CD14-positive monocyte (primary cell): ENCODE measurements at regions not wholly inside any gene's neighbourhood (a gene's known extent, or its start where the extent isn't known, plus 50 kb on each side); places are given as distances from the start of the nearest gene placed in this dataset.

Experiments used
- DNase-seq, 3 donors: peaks; one replicate each; pipeline ENCODE4 v3.0.0-alpha.2; 2011 to 2022
- H2AFZ ChIP-seq: 2 replicates; pipeline ENCODE4 v1.6.0; 2012; ENCODE audit warnings: mild to moderate bottlenecking, low read depth, low read length, inconsistent platforms; ENCODE audit not compliant: insufficient read depth, poor library complexity, severe bottlenecking
- H3K27ac ChIP-seq, 2 donors: 1 replicate in 1 of 2; 2 replicates in 1 of 2; pipeline ENCODE4 v1.5.1; 2012 to 2013; ENCODE audit warnings: low read length in 2 of 2, control low read depth in 1 of 2, inconsistent platforms in 1 of 2, low read depth in 1 of 2, mild to moderate bottlenecking in 1 of 2
- H3K27me3 ChIP-seq, 2 donors: one replicate each; pipeline versions ENCODE4 v1.6.0 to v1.6.1; 2011 to 2013; ENCODE audit warnings: low read length in 2 of 2; ENCODE audit not compliant: control insufficient read depth in 2 of 2, insufficient read depth in 2 of 2
- H3K36me3 ChIP-seq, 2 donors: replicated peaks in 1 of 2; 1 replicate in 1 of 2; 2 replicates in 1 of 2; pipeline versions ENCODE4 v1.5.1 to v1.6.1; 2012 to 2013; ENCODE audit warnings: low read length in 2 of 2, control low read depth in 1 of 2, inconsistent platforms in 1 of 2, mild to moderate bottlenecking in 1 of 2; ENCODE audit not compliant: insufficient read depth in 2 of 2, control insufficient read depth in 1 of 2
- H3K4me1 ChIP-seq, 2 donors: 1 replicate in 1 of 2; 2 replicates in 1 of 2; pipeline versions ENCODE4 v1.5.1 to v1.6.1; 2012 to 2013; ENCODE audit warnings: low read length in 2 of 2, control low read depth in 1 of 2, inconsistent platforms in 1 of 2, mild to moderate bottlenecking in 1 of 2, moderate library complexity in 1 of 2; ENCODE audit not compliant: insufficient read depth in 2 of 2, control insufficient read depth in 1 of 2
- H3K4me2 ChIP-seq: replicated peaks from 2 replicates; pipeline ENCODE3; 2012; ENCODE audit warnings: low read length, moderate library complexity, mild to moderate bottlenecking; ENCODE audit not compliant: poor library complexity, severe bottlenecking; ENCODE audit errors: extremely low read depth
- H3K4me3 ChIP-seq, 3 experiments: fragments of 200-600 bp in 1 of 3; sonication (generic) in 1 of 3; replicated peaks in 1 of 3; 1 replicate in 2 of 3; 2 replicates in 1 of 3; pipeline ENCODE4 v1.5.1; 2011 to 2013; ENCODE audit warnings: low read length in 3 of 3, mild to moderate bottlenecking in 3 of 3, control low read depth in 2 of 3, low read depth in 2 of 3, inconsistent platforms in 1 of 3, moderate library complexity in 1 of 3
- H3K79me2 ChIP-seq: 2 replicates; pipeline ENCODE4 v1.6.0; 2012; ENCODE audit warnings: mild to moderate bottlenecking, control low read depth, inconsistent platforms, low read length, moderate library complexity; ENCODE audit not compliant: insufficient read depth
- H3K9ac ChIP-seq: 2 replicates; pipeline ENCODE4 v1.6.0; 2017; ENCODE audit warnings: low read length, mild to moderate bottlenecking; ENCODE audit not compliant: insufficient read depth, poor library complexity, severe bottlenecking
- H3K9me3 ChIP-seq, 2 donors: replicated peaks in 1 of 2; 1 replicate in 1 of 2; 2 replicates in 1 of 2; pipeline versions ENCODE4 v1.5.1 to v1.6.1; 2012 to 2013; ENCODE audit warnings: low read length in 2 of 2, control low read depth in 1 of 2; ENCODE audit not compliant: control insufficient read depth in 1 of 2, insufficient read depth in 1 of 2
- H4K20me1 ChIP-seq: 2 replicates; pipeline ENCODE4 v1.6.0; 2012; ENCODE audit warnings: mild to moderate bottlenecking, low read length, control low read depth, moderate library complexity; ENCODE audit not compliant: insufficient read depth
- H3K27ac Mint-ChIP-seq, 7 donors: one replicate each; pipeline ENCODE4 v1.8.0; 2020; ENCODE audit warnings: mild to moderate bottlenecking in 7 of 7, mixed read lengths in 7 of 7, moderate library complexity in 6 of 7, inconsistent platforms in 2 of 7
- H3K27me3 Mint-ChIP-seq, 3 donors: one replicate each; pipeline ENCODE4 v1.8.0; 2021 to 2022; ENCODE audit warnings: low read depth in 3 of 3, mild to moderate bottlenecking in 3 of 3, mixed read lengths in 3 of 3, moderate library complexity in 3 of 3, inconsistent platforms in 1 of 3
- H3K36me3 Mint-ChIP-seq, 2 donors: one replicate each; pipeline ENCODE4 v1.8.0; 2020; ENCODE audit warnings: mixed read lengths in 2 of 2, inconsistent platforms in 1 of 2, mild to moderate bottlenecking in 1 of 2
- H3K4me1 Mint-ChIP-seq: one replicate; pipeline ENCODE4 v1.8.0; 2020; ENCODE audit warnings: mild to moderate bottlenecking, mixed read lengths
- H3K4me3 Mint-ChIP-seq, 2 donors: one replicate each; pipeline ENCODE4 v1.8.0; 2020; ENCODE audit warnings: mild to moderate bottlenecking in 2 of 2, mixed read lengths in 2 of 2, moderate library complexity in 1 of 2
- H3K9me3 Mint-ChIP-seq, 7 donors: one replicate each; pipeline ENCODE4 v1.8.0; 2020 to 2022; ENCODE audit warnings: mixed read lengths in 7 of 7, mild to moderate bottlenecking in 6 of 7, moderate library complexity in 6 of 7, inconsistent platforms in 2 of 7
- WGBS: methylation state at CpG from one replicate; pipeline ENCODE4 v1.1.5; 2013; ENCODE audit warnings: missing lambda C conversion rate; ENCODE audit not compliant: insufficient coverage; 5-methylcytosine and 5-hydroxymethylcytosine counted together
- intact Hi-C, 2 donors: fragments of 100-400 bp; cut with micrococcal nuclease; formaldehyde crosslinking; loops; one replicate each; pipeline versions ENCODE4 v1.15.0 to v1.15.1; 2023
- TF ChIP-seq, protein P1 (sequence below): fragments of 200-600 bp; IDR thresholded peaks from one replicate; pipeline ENCODE4 v1.8.0; 2022; ENCODE audit warnings: antibody characterized with exemption, mild to moderate bottlenecking

GRCh38 chr2:12227941-12228608 lies 481.6 kb downstream of the LPIN1 start:
- Mint-ChIP-seq H3K27me3 (peaks cover 0 to 3% (median 2%) of the 10 kb centered on the region in 3 donors), H3K4me3 (no peak overlapping the region), H3K36me3 (no peaks in the 10 kb centered on the region), H3K27ac (no peak overlapping the region), H3K4me1 (no peaks in the 10 kb centered on the region), H3K9me3 (peaks cover 13 to 28% (median 22%) of the 10 kb centered on the region in 7 donors)
- Histone ChIP-seq H3K4me3 (no peak overlapping the region), H3K79me2 (no peaks in the 10 kb centered on the region), H3K9me3 (peaks cover 11 to 21% of the 10 kb centered on the region in 2 donors), H3K4me2 (no peak overlapping the region), H3K36me3 (no peaks in the 10 kb centered on the region), H3K4me1 (no peaks in the 10 kb centered on the region), H3K27me3 (no peaks in the 10 kb centered on the region), H3K27ac (no peak overlapping the region), H4K20me1 (no peaks in the 10 kb centered on the region), H2AFZ (no peak overlapping the region), H3K9ac (no peak overlapping the region)
- TF ChIP-seq, protein P1, sequence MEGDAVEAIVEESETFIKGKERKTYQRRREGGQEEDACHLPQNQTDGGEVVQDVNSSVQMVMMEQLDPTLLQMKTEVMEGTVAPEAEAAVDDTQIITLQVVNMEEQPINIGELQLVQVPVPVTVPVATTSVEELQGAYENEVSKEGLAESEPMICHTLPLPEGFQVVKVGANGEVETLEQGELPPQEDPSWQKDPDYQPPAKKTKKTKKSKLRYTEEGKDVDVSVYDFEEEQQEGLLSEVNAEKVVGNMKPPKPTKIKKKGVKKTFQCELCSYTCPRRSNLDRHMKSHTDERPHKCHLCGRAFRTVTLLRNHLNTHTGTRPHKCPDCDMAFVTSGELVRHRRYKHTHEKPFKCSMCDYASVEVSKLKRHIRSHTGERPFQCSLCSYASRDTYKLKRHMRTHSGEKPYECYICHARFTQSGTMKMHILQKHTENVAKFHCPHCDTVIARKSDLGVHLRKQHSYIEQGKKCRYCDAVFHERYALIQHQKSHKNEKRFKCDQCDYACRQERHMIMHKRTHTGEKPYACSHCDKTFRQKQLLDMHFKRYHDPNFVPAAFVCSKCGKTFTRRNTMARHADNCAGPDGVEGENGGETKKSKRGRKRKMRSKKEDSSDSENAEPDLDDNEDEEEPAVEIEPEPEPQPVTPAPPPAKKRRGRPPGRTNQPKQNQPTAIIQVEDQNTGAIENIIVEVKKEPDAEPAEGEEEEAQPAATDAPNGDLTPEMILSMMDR, result no peak
- no peak for DNase-seq
- WGBS, result 100% methylated on average over 1 of the region's 4 CpGs
- intact Hi-C loops, result no loop called here

GRCh38 chr2:12231288-12231687 lies 484.9 kb downstream of the LPIN1 start:
- Histone ChIP-seq H3K79me2 (no peaks in the 10 kb centered on the region), H3K27me3 (no peaks in the 10 kb centered on the region), H4K20me1 (no peaks in the 10 kb centered on the region), H3K9ac (no peak overlapping the region), H3K4me1 (no peaks in the 10 kb centered on the region), H3K4me2 (no peak overlapping the region), H3K4me3 (no peak overlapping the region), H3K9me3 (no peaks in the 10 kb centered on the region), H2AFZ (no peak overlapping the region), H3K27ac (no peak overlapping the region), H3K36me3 (no peaks in the 10 kb centered on the region)
- Mint-ChIP-seq H3K27ac (no peak overlapping the region), H3K27me3 (peaks cover 0 to 2% (median 2%) of the 10 kb centered on the region in 3 donors), H3K36me3 (no peaks in the 10 kb centered on the region), H3K4me3 (no peak overlapping the region), H3K4me1 (no peaks in the 10 kb centered on the region), H3K9me3 (peaks cover 0 to 7% (median 0%) of the 10 kb centered on the region in 7 donors)
- no CpG with 5 or more reads among the region's 2 CpGs for WGBS
- TF ChIP-seq, protein P1, result no peak
- DNase-seq, result no peak
- intact Hi-C loops, result no loop called here
